ES-I3 (cell line): ENCODE measurements at regions not wholly inside any gene's neighbourhood (a gene's known extent, or its start where the extent isn't known, plus 50 kb on each side); places are given as distances from the start of the nearest gene placed in this dataset.

Source experiments
- H3K36me3 ChIP-seq: 2 replicates; pipeline ENCODE4 v1.6.1; 2013; ENCODE audit warnings: mild to moderate bottlenecking, low read length, control low read depth, moderate library complexity; ENCODE audit not compliant: insufficient read depth
- H3K4me1 ChIP-seq: 2 replicates; pipeline ENCODE4 v1.6.1; 2013; ENCODE audit warnings: mild to moderate bottlenecking, control low read depth, low read length; ENCODE audit not compliant: insufficient read depth
- H3K9ac ChIP-seq: 2 replicates; pipeline ENCODE4 v1.6.1; 2013; ENCODE audit warnings: low read depth, mild to moderate bottlenecking, low read length, moderate library complexity
- H3K9me3 ChIP-seq: 2 replicates; pipeline ENCODE4 v1.6.1; 2013; ENCODE audit warnings: mild to moderate bottlenecking, low read length, moderate library complexity; ENCODE audit not compliant: control insufficient read depth, insufficient read depth

GRCh38 chrX:36436361-36436760, 516.8 kb downstream of the CFAP47 start:
- peaks cover 6% of the 10 kb centered on the region; the same call in 1 of the 2 replicates for H3K4me1 ChIP-seq
- no peaks in the 10 kb centered on the region for H3K9me3 ChIP-seq
- no peaks in the 10 kb centered on the region for H3K36me3 ChIP-seq
- H3K9ac ChIP-seq = no peak overlapping the region

- H3K4me1 ChIP-seq = no peaks in the 10 kb centered on the region
- no peaks in the 10 kb centered on the region for H3K36me3 ChIP-seq
- H3K9ac ChIP-seq = no peak overlapping the region
- H3K9me3 ChIP-seq = no peaks in the 10 kb centered on the region
These were observed 523.5 kb downstream of the CFAP47 start for GRCh38 chrX:36443007-36443406.

- Histone ChIP-seq H3K36me3 (no peaks in the 10 kb centered on the region), H3K4me1 (no peaks in the 10 kb centered on the region), H3K9ac (no peak overlapping the region), H3K9me3 (no peaks in the 10 kb centered on the region)
These were observed 526.0 kb downstream of the CFAP47 start for GRCh38 chrX:36445566-36445965.

GRCh38 chrX:36462142-36462541, 542.6 kb downstream of the CFAP47 start:
- Histone ChIP-seq H3K36me3 (no peaks in the 10 kb centered on the region), H3K4me1 (peaks cover 6% of the 10 kb centered on the region; the same call in 1 of the 2 replicates), H3K9me3 (no peaks in the 10 kb centered on the region), H3K9ac (no peak overlapping the region)

DNA sequence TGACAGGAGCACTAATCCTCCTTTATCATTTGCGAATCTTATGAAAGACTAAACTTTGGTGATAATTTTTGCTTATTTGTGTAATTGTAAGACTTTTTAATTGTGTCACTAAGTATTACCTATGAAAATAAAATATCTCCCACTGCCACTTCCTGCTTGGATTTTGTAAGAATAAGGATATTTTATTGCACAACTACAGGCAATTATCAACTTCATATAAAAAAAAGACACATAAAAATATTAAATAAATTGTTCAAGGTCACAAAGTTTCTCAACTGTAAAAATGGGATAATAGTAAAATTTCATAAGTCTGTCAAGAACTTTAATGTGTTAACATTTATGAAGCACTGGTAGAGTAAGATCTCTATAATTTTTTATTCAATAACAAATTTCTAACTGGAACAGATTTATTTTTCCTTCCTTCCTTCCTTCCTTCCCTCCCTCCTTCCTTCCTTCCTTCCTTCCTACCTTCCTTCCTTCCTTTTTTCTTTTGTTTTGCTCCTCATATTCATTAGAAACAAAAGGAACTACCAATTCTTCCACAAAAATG, 527.6 kb upstream of the FAM47C start:
- no peaks in the 10 kb centered on the region for H3K36me3 ChIP-seq
- H3K4me1 ChIP-seq = no peaks in the 10 kb centered on the region
- H3K9me3 ChIP-seq = no peaks in the 10 kb centered on the region
- no peak overlapping the region for H3K9ac ChIP-seq

DNA sequence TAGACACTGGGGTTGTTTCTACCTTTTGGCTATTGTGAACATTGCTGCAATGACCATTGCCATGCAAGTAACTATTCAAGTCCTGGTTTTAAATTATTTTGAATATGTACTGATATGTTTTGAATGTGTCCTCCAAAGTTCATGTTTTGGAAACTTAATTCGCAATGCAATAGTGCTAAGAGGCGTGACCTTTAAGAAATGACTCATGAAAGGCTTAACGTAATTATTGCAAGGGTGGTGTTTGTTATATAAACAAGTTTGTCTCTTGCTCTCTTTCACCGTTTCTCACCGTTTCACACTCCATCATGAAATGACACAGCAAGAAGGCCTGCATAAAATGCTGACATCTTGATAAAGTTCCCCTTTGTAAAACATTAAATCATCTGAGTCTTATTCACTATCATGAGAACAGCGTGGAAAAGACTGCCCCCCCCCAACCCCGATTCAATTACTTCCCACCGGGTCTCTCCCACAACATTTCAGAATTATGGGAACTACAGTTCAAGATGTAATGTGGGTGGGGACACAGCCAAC, 506.9 kb upstream of the FAM47C start:
- no peaks in the 10 kb centered on the region for H3K4me1 ChIP-seq
- H3K9ac ChIP-seq = no peak overlapping the region
- no peaks in the 10 kb centered on the region for H3K36me3 ChIP-seq
- H3K9me3 ChIP-seq = peaks cover 14% of the 10 kb centered on the region

- no peak overlapping the region for H3K9ac ChIP-seq
- peaks cover 27% of the 10 kb centered on the region for H3K9me3 ChIP-seq
- no peaks in the 10 kb centered on the region for H3K4me1 ChIP-seq
- no peaks in the 10 kb centered on the region for H3K36me3 ChIP-seq
These were observed 503.5 kb upstream of the FAM47C start for GRCh38 chrX:36504625-36505024.

DNA sequence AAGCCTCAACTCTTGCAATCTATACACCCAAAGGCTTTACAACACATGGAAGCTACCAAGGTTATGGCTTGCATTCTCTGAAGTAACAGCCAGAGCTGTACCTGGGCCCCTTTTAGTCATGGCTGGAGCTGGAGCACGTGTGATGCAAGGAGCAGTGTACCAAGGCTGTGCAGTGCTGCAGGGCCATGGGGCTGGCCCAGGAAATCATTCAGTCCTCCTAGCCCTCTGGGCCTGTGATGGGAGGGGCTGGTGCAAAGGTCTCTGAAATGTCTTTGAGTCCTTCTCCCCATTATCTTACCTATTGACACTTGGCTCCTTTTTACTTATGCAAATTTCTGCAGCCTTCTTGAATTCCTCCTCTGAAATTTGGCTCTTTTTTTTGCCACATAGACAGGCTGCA, 500.1 kb upstream of the FAM47C start:
- Histone ChIP-seq H3K4me1 (no peaks in the 10 kb centered on the region), H3K9ac (no peak overlapping the region), H3K36me3 (no peaks in the 10 kb centered on the region), H3K9me3 (peaks cover 13% of the 10 kb centered on the region)

DNA sequence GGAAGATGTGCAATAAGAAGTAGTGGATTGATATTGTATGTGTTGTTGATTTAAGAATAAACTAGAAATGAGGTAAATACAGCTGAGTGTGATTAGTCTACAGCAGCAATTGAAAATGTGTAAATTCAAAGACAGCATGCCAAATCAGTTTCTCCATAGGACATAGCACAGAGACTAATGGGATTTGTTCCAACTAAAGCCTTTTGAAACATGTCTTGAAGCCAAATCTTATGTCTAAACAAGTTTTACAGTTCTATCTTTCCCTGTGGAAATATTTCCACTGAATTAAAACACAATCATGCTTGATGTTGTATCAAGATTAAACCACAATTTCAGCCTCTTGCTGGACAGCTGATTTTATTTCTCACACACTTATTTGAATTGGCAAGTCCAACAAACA, 497.4 kb upstream of the FAM47C start:
- H3K9ac ChIP-seq = no peak overlapping the region
- H3K9me3 ChIP-seq = peaks cover 13% of the 10 kb centered on the region
- no peaks in the 10 kb centered on the region for H3K36me3 ChIP-seq
- no peaks in the 10 kb centered on the region for H3K4me1 ChIP-seq

DNA sequence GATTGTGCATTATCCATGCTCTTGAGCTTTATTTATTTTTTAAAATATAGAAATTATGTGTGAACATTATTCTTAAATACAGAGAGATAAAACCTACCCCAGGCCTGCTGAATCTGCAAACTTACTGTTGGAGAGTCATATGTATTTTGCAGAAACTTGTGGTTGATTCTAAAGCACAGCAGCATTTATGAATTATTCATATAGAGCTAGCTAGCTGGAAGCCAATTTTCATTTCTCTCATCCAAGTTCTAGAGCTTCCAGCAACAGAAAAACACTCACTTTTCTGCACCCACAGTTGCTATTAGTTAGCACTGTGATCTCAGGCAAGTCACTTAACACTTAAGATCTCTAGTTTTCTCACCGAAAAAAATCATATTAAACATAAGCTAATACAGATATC, 479.5 kb upstream of the FAM47C start:
- H3K9ac ChIP-seq = no peak overlapping the region
- H3K4me1 ChIP-seq = no peaks in the 10 kb centered on the region
- H3K9me3 ChIP-seq = no peaks in the 10 kb centered on the region
- no peaks in the 10 kb centered on the region for H3K36me3 ChIP-seq

DNA sequence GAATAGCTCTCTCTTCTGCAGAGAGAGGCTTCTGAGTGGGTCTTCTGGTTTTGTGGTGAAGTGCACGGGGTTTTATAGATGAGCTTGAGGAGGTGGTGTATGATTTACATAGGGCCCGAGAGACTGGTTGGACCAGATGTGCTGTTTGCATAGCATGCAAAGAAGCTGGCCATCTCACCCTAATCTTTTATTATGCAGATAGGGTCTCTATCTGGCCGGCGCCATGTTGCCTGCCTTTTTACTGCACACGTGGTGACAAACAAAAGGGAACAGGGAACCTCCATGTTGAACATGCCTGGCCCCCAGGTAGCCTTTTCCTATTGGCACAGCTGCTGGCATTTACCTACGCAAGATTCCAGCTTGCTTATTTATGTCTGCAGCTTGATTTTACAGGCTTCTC, 473.3 kb upstream of the FAM47C start:
- Histone ChIP-seq H3K9ac (no peak overlapping the region), H3K9me3 (no peaks in the 10 kb centered on the region), H3K4me1 (peaks cover 19% of the 10 kb centered on the region; the same call in 1 of the 2 replicates), H3K36me3 (no peaks in the 10 kb centered on the region)

DNA sequence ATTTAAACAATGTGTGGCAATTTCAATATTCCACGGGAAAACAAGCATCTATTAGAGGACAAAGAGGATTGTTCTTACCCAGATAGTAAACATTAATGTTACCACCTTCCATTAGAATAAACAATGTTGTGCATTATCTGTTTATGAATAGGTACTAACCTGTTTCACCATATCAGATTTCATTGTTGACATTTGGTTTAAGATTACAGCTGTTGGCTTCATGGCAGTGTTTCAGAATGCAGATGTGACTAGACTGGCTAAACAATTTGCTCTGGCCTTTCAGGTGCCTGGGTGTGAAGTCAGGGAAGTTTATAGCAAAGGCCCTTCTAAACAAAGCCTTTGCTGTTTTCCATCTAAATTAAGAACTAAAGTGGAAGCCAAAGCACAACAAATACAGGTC, 464.7 kb upstream of the FAM47C start:
- Histone ChIP-seq H3K36me3 (no peaks in the 10 kb centered on the region), H3K4me1 (no peaks in the 10 kb centered on the region), H3K9ac (no peak overlapping the region), H3K9me3 (no peaks in the 10 kb centered on the region; the same call in 1 of the 2 replicates)

- no peaks in the 10 kb centered on the region for H3K9me3 ChIP-seq
- H3K36me3 ChIP-seq = no peaks in the 10 kb centered on the region
- H3K4me1 ChIP-seq = no peaks in the 10 kb centered on the region
- no peak overlapping the region for H3K9ac ChIP-seq
These were observed 445.2 kb upstream of the FAM47C start for GRCh38 chrX:36562986-36563385.

- H3K9ac ChIP-seq = no peak overlapping the region
These were observed 439.2 kb upstream of the FAM47C start for GRCh38 chrX:36568946-36569345.

GRCh38 chrX:36573720-36574119, 434.4 kb upstream of the FAM47C start:
- H3K9me3 ChIP-seq = no peaks in the 10 kb centered on the region
- no peak overlapping the region for H3K9ac ChIP-seq
- no peaks in the 10 kb centered on the region for H3K36me3 ChIP-seq
- peaks cover 11% of the 10 kb centered on the region; the same call in 1 of the 2 replicates for H3K4me1 ChIP-seq

More at GRCh38 chrX:36568946-36569345, 439.2 kb upstream of the FAM47C start:
- no peaks in the 10 kb centered on the region for H3K36me3 ChIP-seq
- H3K4me1 ChIP-seq = no peaks in the 10 kb centered on the region
- no peaks in the 10 kb centered on the region for H3K9me3 ChIP-seq
